ENCODE measurements at regions not wholly inside any gene's neighbourhood (a gene's known extent, or its start where the extent isn't known, plus 50 kb on each side); places are given as distances from the start of the nearest gene placed in this dataset.

DNA sequence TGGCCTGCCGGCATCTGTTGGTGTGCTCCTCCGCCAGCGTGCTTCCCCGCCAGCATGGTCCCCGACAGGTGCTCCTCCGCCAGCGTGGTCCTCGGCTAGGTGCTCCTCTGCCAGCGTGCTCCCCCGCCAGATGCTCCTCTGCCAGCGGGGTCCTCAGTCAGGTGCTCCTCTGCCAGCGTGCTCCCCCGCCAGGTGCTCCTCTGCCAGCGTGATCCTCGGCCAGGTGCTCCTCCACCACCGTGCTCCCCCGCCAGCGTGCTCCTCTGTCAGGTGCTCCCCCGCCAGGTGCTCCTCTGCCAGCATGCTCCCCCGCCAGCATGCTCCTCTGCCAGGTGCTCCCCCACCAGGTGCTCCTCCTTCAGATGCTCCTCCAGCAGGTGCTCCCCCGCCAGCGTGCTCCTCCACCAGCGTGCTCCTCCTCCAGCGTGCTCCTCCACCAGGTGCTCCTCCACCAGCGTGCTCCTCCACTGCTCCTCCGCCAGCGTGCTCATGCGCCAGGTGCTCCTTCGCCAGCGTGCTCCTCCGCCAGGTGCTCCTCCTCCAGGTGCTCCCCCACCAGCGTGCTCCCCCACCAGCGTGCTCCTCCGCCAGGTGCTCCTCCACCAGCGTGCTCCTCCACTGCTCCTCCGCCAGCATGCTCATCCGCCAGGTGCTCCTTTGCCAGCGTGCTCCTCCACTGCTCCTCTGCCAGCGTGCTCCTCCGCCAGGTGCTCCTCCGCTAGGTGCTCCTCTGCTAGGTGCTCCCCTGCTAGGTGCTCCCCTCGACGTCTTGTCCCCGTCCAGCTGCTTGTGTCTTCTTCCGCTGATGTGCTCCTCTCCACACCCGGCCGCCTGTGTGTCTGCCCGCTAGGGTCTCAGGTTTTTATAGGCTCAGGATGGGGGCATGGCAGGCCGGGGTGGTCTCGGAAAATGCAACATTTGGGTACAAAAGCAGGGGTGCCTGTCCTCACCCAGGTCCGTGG is 223.0 kb downstream of the NRIP1 start:
- 96% methylated on average over 13 to 51 of the region's 51 CpGs for WGBS, 2 donors (ENCODE audit: low coverage in 1 of 2)

DNA sequence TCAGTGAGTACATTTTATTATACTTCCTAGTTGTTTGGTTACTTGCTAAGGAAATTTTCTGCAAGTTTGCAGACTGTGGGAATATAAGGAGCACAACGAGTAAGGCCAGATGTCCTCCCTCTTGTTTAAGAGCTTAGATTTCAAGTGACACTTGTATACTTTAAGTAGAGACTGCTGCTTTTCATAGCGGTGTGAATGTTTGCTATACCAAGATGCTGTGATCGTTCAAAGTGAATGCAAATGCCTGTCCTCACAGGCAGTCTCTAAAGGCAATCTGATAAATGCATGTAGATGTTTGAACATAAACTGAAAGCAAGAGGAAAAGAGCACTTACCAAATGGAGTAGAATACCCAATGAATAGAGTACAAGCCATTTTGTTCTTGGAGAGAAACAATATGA is 226.4 kb downstream of the NRIP1 start:
- no peak for DNase-seq

More for the DNA sequence above, 223.0 kb downstream of the NRIP1 start:
- H3K4me1 ChIP-seq = peaks cover 0 to 4% (median 0%) of the 10 kb centered on the region in 4 donors
- TF ChIP-seq EP300 (IDR thresholded peaks at IDR 0.05; ENCODE audit: low read depth) (no peak), POLR2A (IDR thresholded peaks at IDR 0.05) (no peak), POLR2AphosphoS5 (IDR thresholded peaks at IDR 0.05) (no peak)
- TF ChIP-seq, protein P1, sequence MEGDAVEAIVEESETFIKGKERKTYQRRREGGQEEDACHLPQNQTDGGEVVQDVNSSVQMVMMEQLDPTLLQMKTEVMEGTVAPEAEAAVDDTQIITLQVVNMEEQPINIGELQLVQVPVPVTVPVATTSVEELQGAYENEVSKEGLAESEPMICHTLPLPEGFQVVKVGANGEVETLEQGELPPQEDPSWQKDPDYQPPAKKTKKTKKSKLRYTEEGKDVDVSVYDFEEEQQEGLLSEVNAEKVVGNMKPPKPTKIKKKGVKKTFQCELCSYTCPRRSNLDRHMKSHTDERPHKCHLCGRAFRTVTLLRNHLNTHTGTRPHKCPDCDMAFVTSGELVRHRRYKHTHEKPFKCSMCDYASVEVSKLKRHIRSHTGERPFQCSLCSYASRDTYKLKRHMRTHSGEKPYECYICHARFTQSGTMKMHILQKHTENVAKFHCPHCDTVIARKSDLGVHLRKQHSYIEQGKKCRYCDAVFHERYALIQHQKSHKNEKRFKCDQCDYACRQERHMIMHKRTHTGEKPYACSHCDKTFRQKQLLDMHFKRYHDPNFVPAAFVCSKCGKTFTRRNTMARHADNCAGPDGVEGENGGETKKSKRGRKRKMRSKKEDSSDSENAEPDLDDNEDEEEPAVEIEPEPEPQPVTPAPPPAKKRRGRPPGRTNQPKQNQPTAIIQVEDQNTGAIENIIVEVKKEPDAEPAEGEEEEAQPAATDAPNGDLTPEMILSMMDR (IDR thresholded peaks at IDR 0.05) = no peak
- no peaks in the 10 kb centered on the region for H3K27me3 ChIP-seq
- no peaks in the 10 kb centered on the region for H3K36me3 ChIP-seq
- no peak for DNase-seq
- H3K27ac ChIP-seq = no peak overlapping the region
- in situ Hi-C loops (cut with MboI; ENCODE audit: low pct_ligation_motif_present in 1 of 4, low pct_unique_long_range_greater_than_20kb in 1 of 4, low sequenced_read_pairs in 3 of 4) = no loop called here
- H3K4me3 ChIP-seq = no peak overlapping the region
- H3K9me3 ChIP-seq = peaks cover 0 to 9% of the 10 kb centered on the region in 2 donors
- intact Hi-C loops (cut with DNase I; ENCODE audit: low total_unique reads) = no loop called here

DNA sequence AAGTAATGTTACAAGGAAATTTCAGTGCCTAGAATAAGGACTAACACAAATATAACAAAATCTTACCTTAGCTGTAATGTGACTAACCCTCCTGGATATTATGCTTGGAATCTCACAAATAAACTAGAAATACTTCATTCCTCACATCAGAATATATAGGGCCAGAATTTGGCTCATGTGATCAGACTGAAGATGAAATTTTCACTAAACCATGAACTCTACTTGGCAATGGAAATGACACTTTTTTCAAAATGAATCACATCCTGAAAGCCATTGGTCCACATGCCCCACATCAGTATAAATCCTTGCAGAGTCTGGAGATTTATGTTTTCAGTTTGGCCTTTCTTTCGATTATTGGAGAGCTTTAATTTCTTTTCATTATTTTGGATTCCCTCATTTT is 227.8 kb downstream of the NRIP1 start:
- WGBS, 2 donors (ENCODE audit: low coverage in 1 of 2) = 71% methylated on average over 1 of the region's 1 CpG
- Histone ChIP-seq H3K4me3 (no peak overlapping the region), H3K4me1 (peaks cover 0 to 4% (median 0%) of the 10 kb centered on the region in 4 donors), H3K9me3 (no peaks in the 10 kb centered on the region), H3K27me3 (no peaks in the 10 kb centered on the region), H3K36me3 (no peaks in the 10 kb centered on the region), H3K27ac (no peak overlapping the region)
- DNase-seq = no peak
- in situ Hi-C loops (cut with MboI; ENCODE audit: low pct_ligation_motif_present in 1 of 4, low pct_unique_long_range_greater_than_20kb in 1 of 4, low sequenced_read_pairs in 3 of 4) (no loop called here), intact Hi-C loops (cut with DNase I; ENCODE audit: low total_unique reads) (loop anchor here (10.0 kb wide), 1 partner anchor 1508 kb away; no protein-coding TSS in a partner anchor)
- TF ChIP-seq POLR2A (IDR thresholded peaks at IDR 0.05) (no peak), EP300 (IDR thresholded peaks at IDR 0.05; ENCODE audit: low read depth) (no peak), POLR2AphosphoS5 (IDR thresholded peaks at IDR 0.05) (no peak)
- TF ChIP-seq, protein P1 (IDR thresholded peaks at IDR 0.05) = no peak

More for the DNA sequence above, 226.4 kb downstream of the NRIP1 start:
- in situ Hi-C loops (cut with MboI; ENCODE audit: low pct_ligation_motif_present in 1 of 4, low pct_unique_long_range_greater_than_20kb in 1 of 4, low sequenced_read_pairs in 3 of 4) = no loop called here
- peaks cover 0 to 4% (median 0%) of the 10 kb centered on the region in 4 donors for H3K4me1 ChIP-seq
- WGBS, 2 donors (ENCODE audit: low coverage in 1 of 2) = 50 to 64% methylated on average over 1 to 3 of the region's 3 CpGs
- H3K4me3 ChIP-seq = no peak overlapping the region
- intact Hi-C loops (cut with DNase I; ENCODE audit: low total_unique reads) = loop anchor here (10.0 kb wide), 1 partner anchor 1506 kb away; no protein-coding TSS in a partner anchor
- H3K36me3 ChIP-seq = no peaks in the 10 kb centered on the region
- H3K9me3 ChIP-seq = no peaks in the 10 kb centered on the region
- TF ChIP-seq POLR2A (IDR thresholded peaks at IDR 0.05) = no peak
- no peak for TF ChIP-seq EP300 (IDR thresholded peaks at IDR 0.05; ENCODE audit: low read depth)
- TF ChIP-seq, protein P1 (IDR thresholded peaks at IDR 0.05) = no peak
- TF ChIP-seq POLR2AphosphoS5 (IDR thresholded peaks at IDR 0.05) = no peak
- no peak overlapping the region for H3K27ac ChIP-seq
- H3K27me3 ChIP-seq = no peaks in the 10 kb centered on the region

DNA sequence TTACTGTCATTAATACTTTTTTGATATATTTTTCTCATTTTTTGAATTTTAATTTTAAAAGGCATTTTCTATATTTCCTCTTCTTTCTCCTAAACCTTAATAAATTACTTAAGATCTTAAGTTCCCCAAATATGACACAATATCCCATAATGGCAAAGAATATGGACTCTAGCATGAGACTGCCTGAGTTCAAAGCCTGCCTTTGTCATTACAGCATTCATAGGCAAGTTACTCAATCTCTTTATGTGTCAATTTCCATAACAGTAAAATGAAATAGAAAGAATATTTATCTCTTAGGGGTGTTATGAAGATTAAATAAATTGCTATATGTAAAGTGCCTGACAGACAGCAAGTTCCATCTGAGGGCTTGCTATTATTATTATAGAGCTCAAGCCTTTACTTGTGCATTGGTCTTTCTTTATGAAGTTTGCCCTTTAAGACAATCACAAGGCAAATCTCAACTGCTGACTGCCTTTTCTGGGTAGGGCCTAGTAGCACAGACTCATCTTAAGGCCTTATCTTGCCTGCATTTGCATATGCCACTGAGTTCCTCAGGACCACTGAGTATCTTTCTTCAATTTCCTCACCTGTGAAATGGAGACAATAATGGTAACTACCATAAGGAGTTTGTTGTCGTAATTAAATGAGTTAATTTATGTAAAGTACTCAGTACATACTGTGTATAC is 231.0 kb downstream of the NRIP1 start:
- intact Hi-C loops (cut with DNase I; ENCODE audit: low total_unique reads) = loop anchor here (10.0 kb wide), 1 partner anchor 1511 kb away; no protein-coding TSS in a partner anchor
- Histone ChIP-seq H3K27ac (no peak overlapping the region), H3K27me3 (no peaks in the 10 kb centered on the region), H3K4me1 (peaks cover 0 to 4% (median 0%) of the 10 kb centered on the region in 4 donors), H3K36me3 (no peaks in the 10 kb centered on the region), H3K4me3 (no peak overlapping the region), H3K9me3 (no peaks in the 10 kb centered on the region)
- TF ChIP-seq, protein P1 (IDR thresholded peaks at IDR 0.05) = no peak
- 42 to 100% methylated on average over 1 of the region's 1 CpG for WGBS, 2 donors (ENCODE audit: low coverage in 1 of 2)
- in situ Hi-C loops (cut with MboI; ENCODE audit: low pct_ligation_motif_present in 1 of 4, low pct_unique_long_range_greater_than_20kb in 1 of 4, low sequenced_read_pairs in 3 of 4) = no loop called here
- no peak for DNase-seq
